Vagina (tissue), 2 donors: ENCODE measurements at regions not wholly inside any gene's neighbourhood (a gene's known extent, or its start where the extent isn't known, plus 50 kb on each side); places are given as distances from the start of the nearest gene placed in this dataset.

Experiments
- DNase-seq, 2 donors: peaks; one replicate each; pipeline ENCODE4 v3.0.0-alpha.2; 2017; ENCODE audit errors: extremely low spot score in 2 of 2
- H3K27ac ChIP-seq: fragments of 200-600 bp; sonication (generic); one replicate; pipeline ENCODE4 v1.5.1; 2019
- H3K27me3 ChIP-seq: fragments of 200-600 bp; sonication (generic); one replicate; pipeline ENCODE4 v1.5.1; 2019
- H3K36me3 ChIP-seq, 2 donors: fragments of 200-600 bp; sonication (generic); one replicate each; pipeline ENCODE4 v1.5.1; 2017 to 2019
- H3K4me1 ChIP-seq: fragments of 200-600 bp; sonication (generic); one replicate; pipeline ENCODE4 v1.5.1; 2019
- H3K4me3 ChIP-seq, 2 donors: fragments of 200-600 bp; sonication (generic); 1 replicate in 1 of 2; 2 replicates in 1 of 2; pipeline ENCODE4 v1.5.1; 2016 to 2019
- H3K9me3 ChIP-seq: fragments of 200-600 bp; sonication (generic); one replicate; pipeline ENCODE4 v1.5.1; 2019
- POLR2A ChIP-seq, 2 donors: fragments of 450-650 bp; IDR thresholded peaks; one replicate each; pipeline ENCODE4 v1.6.1; 2017; ENCODE audit warnings: antibody characterized with exemption in 2 of 2, mild to moderate bottlenecking in 2 of 2, moderate library complexity in 2 of 2
- POLR2AphosphoS5 ChIP-seq, 2 donors: sonication (generic); formaldehyde crosslinking; IDR thresholded peaks; one replicate each; pipeline ENCODE4 v1.9.0; 2017; ENCODE audit warnings: antibody characterized with exemption in 2 of 2, mild to moderate bottlenecking in 2 of 2, low read depth in 1 of 2; ENCODE audit not compliant: insufficient read depth in 1 of 2
- intact Hi-C: fragments of 100-400 bp; cut with DNase I; formaldehyde crosslinking; loops from one replicate; pipeline ENCODE4 v1.15.1; 2023
- TF ChIP-seq, protein P1 (sequence below), 3 experiments: fragments of 450-650 bp in 2 of 3; fragments of 200-600 bp in 1 of 3; sonication (generic) in 1 of 3; IDR thresholded peaks; one replicate each; pipeline ENCODE4 v1.5.1; 2017 to 2019; ENCODE audit warnings: antibody characterized with exemption in 3 of 3, mild to moderate bottlenecking in 2 of 3, moderate library complexity in 2 of 3

DNA sequence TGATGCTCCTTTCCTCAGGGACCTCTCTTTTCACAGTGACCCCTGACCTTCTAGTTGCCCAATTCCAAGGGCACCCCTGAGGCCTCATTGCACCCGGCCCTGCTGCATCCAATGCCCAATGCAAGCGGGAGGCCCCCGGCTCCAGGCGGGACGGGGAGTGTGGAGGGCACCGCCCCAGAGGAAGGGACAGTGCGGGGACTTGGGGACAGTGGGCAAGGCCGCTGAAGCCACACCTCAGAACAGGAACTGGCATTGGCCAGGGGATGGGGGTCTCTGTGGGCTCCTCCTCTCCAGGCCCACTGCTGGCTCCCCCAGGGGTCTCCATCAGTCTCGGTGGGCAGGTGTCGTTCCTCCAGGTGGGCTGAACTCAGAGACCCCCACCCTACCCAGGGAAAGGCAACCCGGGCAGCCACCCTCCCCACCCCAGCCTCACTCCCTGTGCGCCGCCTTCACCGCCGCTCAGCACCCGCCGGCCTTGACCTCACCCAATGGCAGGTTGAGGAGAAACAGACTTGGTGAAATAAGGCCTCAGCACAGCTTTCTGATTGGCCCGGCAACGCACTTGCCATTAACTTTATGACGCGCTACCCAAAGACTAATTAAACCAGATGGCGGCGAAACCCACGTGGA, 1312.0 kb downstream of the BRD1 start:
- DNase-seq: no peak
- Histone ChIP-seq H3K27ac (no peak overlapping the region), H3K4me3 (no peak overlapping the region), H3K9me3 (no peaks in the 10 kb centered on the region), H3K27me3 (no peaks in the 10 kb centered on the region), H3K36me3 (no peaks in the 10 kb centered on the region), H3K4me1 (no peaks in the 10 kb centered on the region)
- no peak for TF ChIP-seq POLR2AphosphoS5 (IDR thresholded peaks at IDR 0.05; ENCODE audit: insufficient read depth in 1 of 2, low read depth in 1 of 2)
- TF ChIP-seq, protein P1, sequence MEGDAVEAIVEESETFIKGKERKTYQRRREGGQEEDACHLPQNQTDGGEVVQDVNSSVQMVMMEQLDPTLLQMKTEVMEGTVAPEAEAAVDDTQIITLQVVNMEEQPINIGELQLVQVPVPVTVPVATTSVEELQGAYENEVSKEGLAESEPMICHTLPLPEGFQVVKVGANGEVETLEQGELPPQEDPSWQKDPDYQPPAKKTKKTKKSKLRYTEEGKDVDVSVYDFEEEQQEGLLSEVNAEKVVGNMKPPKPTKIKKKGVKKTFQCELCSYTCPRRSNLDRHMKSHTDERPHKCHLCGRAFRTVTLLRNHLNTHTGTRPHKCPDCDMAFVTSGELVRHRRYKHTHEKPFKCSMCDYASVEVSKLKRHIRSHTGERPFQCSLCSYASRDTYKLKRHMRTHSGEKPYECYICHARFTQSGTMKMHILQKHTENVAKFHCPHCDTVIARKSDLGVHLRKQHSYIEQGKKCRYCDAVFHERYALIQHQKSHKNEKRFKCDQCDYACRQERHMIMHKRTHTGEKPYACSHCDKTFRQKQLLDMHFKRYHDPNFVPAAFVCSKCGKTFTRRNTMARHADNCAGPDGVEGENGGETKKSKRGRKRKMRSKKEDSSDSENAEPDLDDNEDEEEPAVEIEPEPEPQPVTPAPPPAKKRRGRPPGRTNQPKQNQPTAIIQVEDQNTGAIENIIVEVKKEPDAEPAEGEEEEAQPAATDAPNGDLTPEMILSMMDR (IDR thresholded peaks at IDR 0.05): no peak
- no peak for TF ChIP-seq POLR2A (IDR thresholded peaks at IDR 0.05)
- intact Hi-C loops: no loop called here

- no peak overlapping the region for H3K4me3 ChIP-seq
- H3K27me3 ChIP-seq: no peaks in the 10 kb centered on the region
- no peaks in the 10 kb centered on the region for H3K36me3 ChIP-seq
- no peaks in the 10 kb centered on the region for H3K4me1 ChIP-seq
- DNase-seq: no peak
- TF ChIP-seq POLR2A (IDR thresholded peaks at IDR 0.05) (no peak), POLR2AphosphoS5 (IDR thresholded peaks at IDR 0.05; ENCODE audit: insufficient read depth in 1 of 2, low read depth in 1 of 2) (no peak)
- TF ChIP-seq, protein P1 (IDR thresholded peaks at IDR 0.05): no peak
- intact Hi-C loops: no loop called here
- H3K27ac ChIP-seq: no peak overlapping the region
- H3K9me3 ChIP-seq: no peaks in the 10 kb centered on the region
Observed at GRCh38 chr22:48513929-48514328, 1313.7 kb downstream of the BRD1 start.

GRCh38 chr22:48513446-48513845, 1314.2 kb downstream of the BRD1 start:
- no peak for DNase-seq
- no peaks in the 10 kb centered on the region for H3K4me1 ChIP-seq
- H3K27ac ChIP-seq: no peak overlapping the region
- intact Hi-C loops: no loop called here
- no peaks in the 10 kb centered on the region for H3K9me3 ChIP-seq
- no peak for TF ChIP-seq POLR2A (IDR thresholded peaks at IDR 0.05)
- TF ChIP-seq POLR2AphosphoS5 (IDR thresholded peaks at IDR 0.05; ENCODE audit: insufficient read depth in 1 of 2, low read depth in 1 of 2): no peak
- TF ChIP-seq, protein P1 (IDR thresholded peaks at IDR 0.05): no peak
- H3K27me3 ChIP-seq: no peaks in the 10 kb centered on the region
- H3K36me3 ChIP-seq: no peaks in the 10 kb centered on the region
- no peak overlapping the region for H3K4me3 ChIP-seq

DNA sequence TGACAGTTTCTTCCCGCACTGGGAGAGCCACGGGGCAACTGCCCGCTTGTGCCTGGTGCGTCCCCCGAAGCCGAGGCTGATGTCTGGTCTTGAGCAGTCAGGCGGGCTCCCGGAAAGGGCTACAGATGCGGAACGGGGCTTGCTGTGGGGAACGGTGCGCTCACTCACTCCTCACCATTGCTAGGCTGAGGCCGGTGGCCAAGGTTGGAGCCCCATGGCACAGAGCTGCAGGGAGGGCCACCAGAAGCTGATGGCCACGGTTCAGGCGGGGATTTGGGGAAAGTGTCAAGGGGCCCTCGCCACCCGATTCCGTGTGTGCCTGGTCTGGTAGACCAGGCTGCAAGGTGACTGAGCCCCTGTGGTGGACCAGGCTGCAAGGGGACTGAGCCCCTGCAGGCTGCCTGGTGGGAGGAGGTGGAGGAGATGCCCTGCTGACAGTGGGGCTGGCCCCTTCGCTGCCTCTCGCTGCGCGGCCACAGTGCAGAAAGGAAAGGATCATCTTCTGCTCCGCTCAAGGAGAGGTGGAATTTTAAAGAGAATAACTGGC, 1315.8 kb downstream of the BRD1 start:
- no peak overlapping the region for H3K27ac ChIP-seq
- H3K27me3 ChIP-seq: no peaks in the 10 kb centered on the region
- H3K4me1 ChIP-seq: no peaks in the 10 kb centered on the region
- H3K4me3 ChIP-seq: no peak overlapping the region
- no peak for TF ChIP-seq POLR2A (IDR thresholded peaks at IDR 0.05)
- TF ChIP-seq, protein P1 (IDR thresholded peaks at IDR 0.05): no peak
- no peak for TF ChIP-seq POLR2AphosphoS5 (IDR thresholded peaks at IDR 0.05; ENCODE audit: insufficient read depth in 1 of 2, low read depth in 1 of 2)
- DNase-seq: no peak
- no peaks in the 10 kb centered on the region for H3K9me3 ChIP-seq
- H3K36me3 ChIP-seq: no peaks in the 10 kb centered on the region
- intact Hi-C loops: no loop called here

GRCh38 chr22:48511211-48511610, 1316.5 kb downstream of the BRD1 start:
- no peak for TF ChIP-seq POLR2A (IDR thresholded peaks at IDR 0.05)
- TF ChIP-seq, protein P1 (IDR thresholded peaks at IDR 0.05): no peak
- no peak for TF ChIP-seq POLR2AphosphoS5 (IDR thresholded peaks at IDR 0.05; ENCODE audit: insufficient read depth in 1 of 2, low read depth in 1 of 2)
- Histone ChIP-seq H3K4me1 (no peaks in the 10 kb centered on the region), H3K36me3 (no peaks in the 10 kb centered on the region), H3K4me3 (no peak overlapping the region), H3K27me3 (no peaks in the 10 kb centered on the region), H3K9me3 (no peaks in the 10 kb centered on the region), H3K27ac (no peak overlapping the region)
- intact Hi-C loops: no loop called here
- no peak for DNase-seq
